GM12878 (cell line): ENCODE measurements at regions not wholly inside any gene's neighbourhood (a gene's known extent, or its start where the extent isn't known, plus 50 kb on each side); places are given as distances from the start of the nearest gene placed in this dataset.

Experiments
- ATAC-seq: fragments of 200-7000 bp; cut with Tn5 transposase; 3 replicates; pipeline ENCODE4 v1.9.1; 2020; ENCODE audit warnings: mild to moderate bottlenecking, moderate library complexity
- BruUV-seq: library from RNA; stranded (reverse); fragments of 400-500 nt; replicated peaks from 2 replicates; lab custom pipeline; 2021; lab: Mats Ljungman, UMichigan
- CTCF ChIA-PET: fragments of 300-600 bp; sonication (Branson Sonifier 250); formaldehyde crosslinking; extraction: SDS; loops from one replicate; lab custom pipeline; 2021; ENCODE audit warnings: inconsistent platforms; lab: Yijun Ruan, JAX
- POLR2A ChIA-PET: fragments of 350-600 bp; formaldehyde crosslinking; extraction: SDS; loops from one replicate; lab custom pipeline; 2021; ENCODE audit warnings: inconsistent platforms; lab: Charles Lee
- RAD21 ChIA-PET: fragments of 300-600 bp; sonication (Branson Sonifier 250); formaldehyde crosslinking; loops from one replicate; lab custom pipeline; 2023; ENCODE audit warnings: antibody characterized with exemption; ENCODE audit not compliant: unreplicated experiment; lab: Charles Lee
- SMC1A ChIA-PET: fragments of 300-600 bp; sonication (Branson Sonifier 250); formaldehyde crosslinking; loops from one replicate; lab custom pipeline; 2023; ENCODE audit not compliant: unreplicated experiment, uncharacterized antibody; lab: Charles Lee
- DNase-seq: peaks from one replicate; pipeline ENCODE4 v3.0.0-alpha.2; 2011; ENCODE audit warnings: low read depth, low spot score
- FAIRE-seq: peaks from 3 replicates; lab custom pipeline; 2011; peaks lifted over from hg19 to GRCh38; lab: Jason Lieb, UNC
- H2AFZ ChIP-seq: 2 replicates; pipeline ENCODE4 v1.6.0; 2011; ENCODE audit warnings: low read depth, low read length, control low read depth; ENCODE audit not compliant: control insufficient read depth
- H3K27ac ChIP-seq: 2 replicates; pipeline ENCODE4 v1.5.1; 2011; ENCODE audit warnings: control low read depth; ENCODE audit not compliant: control insufficient read depth, insufficient read depth
- H3K27me3 ChIP-seq, 2 experiments: replicated peaks in 1 of 2; 2 replicates each; pipeline versions ENCODE4 v1.6.0 to v1.6.1; 2011; ENCODE audit warnings: low read length in 1 of 2; ENCODE audit not compliant: control insufficient read depth in 2 of 2, insufficient read depth in 2 of 2
- H3K36me3 ChIP-seq, 2 experiments: 2 replicates each; pipeline ENCODE4 v1.5.1; 2011; ENCODE audit warnings: low read length in 1 of 2; ENCODE audit not compliant: control insufficient read depth in 2 of 2, insufficient read depth in 2 of 2
- H3K4me1 ChIP-seq: 2 replicates; pipeline ENCODE4 v1.6.1; 2011; ENCODE audit warnings: mild to moderate bottlenecking, low read length, moderate library complexity, mixed read lengths; ENCODE audit not compliant: control insufficient read depth, insufficient read depth
- H3K4me2 ChIP-seq: 2 replicates; pipeline ENCODE4 v1.6.0; 2011; ENCODE audit warnings: control low read depth; ENCODE audit not compliant: control insufficient read depth, insufficient read depth
- H3K4me3 ChIP-seq: fragments of 200-600 bp; sonication (generic); 2 replicates; pipeline ENCODE4 v1.5.1; 2016
- H3K79me2 ChIP-seq: 2 replicates; pipeline ENCODE4 v1.6.0; 2011; ENCODE audit warnings: low read length; ENCODE audit not compliant: control insufficient read depth, insufficient read depth
- H3K9ac ChIP-seq: 2 replicates; pipeline ENCODE4 v1.8.0; 2011; ENCODE audit warnings: low read length, control low read depth, mixed read lengths; ENCODE audit not compliant: control insufficient read depth, insufficient read depth
- H3K9me3 ChIP-seq: replicated peaks from 3 replicates; pipeline ENCODE4 v1.5.1; 2011; ENCODE audit warnings: mild to moderate bottlenecking, low read length; ENCODE audit not compliant: control insufficient read depth, insufficient read depth
- H4K20me1 ChIP-seq: 2 replicates; pipeline ENCODE4 v1.6.0; 2011; ENCODE audit not compliant: control insufficient read depth, insufficient read depth
- CBFB ChIP-seq: IDR thresholded peaks from 2 replicates; pipeline ENCODE4 v1.6.1; 2016; ENCODE audit warnings: antibody characterized with exemption, low read depth
- CBX3 ChIP-seq: fragments of 200-600 bp; sonication (generic); IDR thresholded peaks from 2 replicates; pipeline ENCODE4 v1.6.1; 2016; ENCODE audit warnings: low read depth, borderline replicate concordance
- EGR1 ChIP-seq, 2 experiments: IDR thresholded peaks; 1 replicate in 1 of 2; 2 replicates in 1 of 2; pipeline ENCODE4 v1.6.1; 2011 to 2012; ENCODE audit warnings: low read depth in 2 of 2, low read length in 2 of 2, borderline replicate concordance in 1 of 2, mild to moderate bottlenecking in 1 of 2, moderate library complexity in 1 of 2
- SMARCA5 ChIP-seq: fragments of 450-650 bp; IDR thresholded peaks from 2 replicates; pipeline ENCODE4 v1.6.1; 2017; ENCODE audit warnings: mild to moderate bottlenecking
- WGBS: methylation state at CpG from one replicate; pipeline ENCODE4 v1.1.6; 2016; ENCODE audit warnings: low lambda C conversion rate; ENCODE audit not compliant: insufficient replicate concordance, insufficient coverage; ENCODE audit errors: missing lambda C conversion rate; 5-methylcytosine and 5-hydroxymethylcytosine counted together
- in situ Hi-C: fragments of 300-500 bp; cut with MboI; formaldehyde crosslinking; loops from 9 replicates; pipeline ENCODE4 v1.14.3; 2018; ENCODE audit warnings: mixed read lengths
- intact Hi-C: fragments of 100-400 bp; cut with micrococcal nuclease; formaldehyde crosslinking; loops from one replicate; pipeline ENCODE4 v1.14.2; 2022; ENCODE audit not compliant: unreplicated experiment
- TF ChIP-seq, protein P1 (sequence below): IDR thresholded peaks from 2 replicates; pipeline ENCODE4 v1.6.1; 2012; ENCODE audit warnings: improper control_type of control experiment, low read depth, low read length; ENCODE audit not compliant: insufficient replicate concordance
- TF ChIP-seq, protein P2 (sequence below): IDR thresholded peaks from 2 replicates; pipeline ENCODE4 v1.6.1; 2012; ENCODE audit warnings: low read depth, low read length, improper control_type of control experiment
- TF ChIP-seq, protein P3 (sequence below): fragments of 450-650 bp; formaldehyde crosslinking; IDR thresholded peaks from 2 replicates; pipeline ENCODE4 v1.4.0; 2020; ENCODE audit warnings: mild to moderate bottlenecking, moderate library complexity
- TF ChIP-seq, protein P4 (sequence below): fragments of 450-650 bp; IDR thresholded peaks from 2 replicates; pipeline ENCODE4 v1.6.1; 2017; ENCODE audit warnings: low read depth, mild to moderate bottlenecking, moderate library complexity

DNA sequence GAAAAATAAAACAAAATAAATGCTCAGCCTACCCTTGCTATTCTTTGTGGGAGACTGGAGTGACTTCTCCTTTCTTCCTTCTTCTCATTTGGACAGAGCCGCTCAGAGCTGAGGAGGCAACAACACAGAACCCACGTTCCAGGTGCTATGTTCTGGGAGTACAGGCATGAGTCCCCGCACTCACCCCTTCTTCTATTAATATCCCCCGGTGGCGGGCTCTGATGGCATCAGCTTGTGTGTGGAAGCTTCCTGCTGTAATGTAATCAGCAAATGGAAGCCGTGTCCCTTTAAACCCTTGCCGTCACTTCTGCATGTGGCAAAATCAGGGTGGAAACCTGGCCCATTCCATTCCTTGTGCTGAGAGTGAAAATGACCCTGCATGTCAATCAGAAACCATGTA, 116.9 kb upstream of the ADARB2 start (continued):
- TF ChIP-seq CBX3 = no peak

DNA sequence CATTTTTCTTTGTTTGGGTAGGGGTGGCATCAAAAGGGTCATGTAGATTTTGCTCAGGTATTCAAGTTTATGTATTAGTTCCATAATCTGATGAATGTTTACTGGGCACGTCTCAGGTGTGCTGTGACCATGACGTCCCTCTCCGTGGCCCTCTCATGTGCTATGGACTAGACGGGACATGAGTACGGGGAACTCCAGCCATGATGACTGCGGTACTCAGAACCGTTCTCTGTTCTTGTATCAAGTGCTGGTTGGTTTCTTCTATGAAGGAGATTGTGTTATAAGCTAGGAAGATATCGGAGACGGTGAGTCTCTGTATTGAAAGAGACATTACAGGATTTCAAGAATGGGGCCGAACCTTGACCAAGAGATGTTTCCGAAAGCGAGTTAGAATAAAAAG, 116.5 kb upstream of the ADARB2 start:
- H2AFZ ChIP-seq = no peak overlapping the region
- in situ Hi-C loops = no loop called here
- FAIRE-seq = no peak
- H3K36me3 ChIP-seq = no peaks in the 10 kb centered on the region
- DNase-seq = no peak
- no peak overlapping the region for H3K4me2 ChIP-seq
- H3K9me3 ChIP-seq = no peaks in the 10 kb centered on the region
- H3K27ac ChIP-seq = no peak overlapping the region
- no peaks in the 10 kb centered on the region for H4K20me1 ChIP-seq
- no peak for ATAC-seq
- ChIA-PET SMC1A (no interaction called here), POLR2A (no interaction called here), RAD21 (no interaction called here), CTCF (no interaction called here)
- intact Hi-C loops = no loop called here
- H3K4me1 ChIP-seq = no peaks in the 10 kb centered on the region
- no peaks in the 10 kb centered on the region; a peak in 1 of 4 replicates for H3K27me3 ChIP-seq
- WGBS = 49% methylated on average over 12 of the region's 12 CpGs
- no peak overlapping the region for H3K9ac ChIP-seq
- no peaks in the 10 kb centered on the region for H3K79me2 ChIP-seq
- BruUV-seq = no TSS peak
- TF ChIP-seq SMARCA5 = no peak
- TF ChIP-seq EGR1 (IDR thresholded peaks at IDR 0.05; ENCODE audit: borderline replicate concordance in 1 of 2, low read depth in 2 of 2, low read length in 2 of 2) = no peak
- TF ChIP-seq, protein P1, sequence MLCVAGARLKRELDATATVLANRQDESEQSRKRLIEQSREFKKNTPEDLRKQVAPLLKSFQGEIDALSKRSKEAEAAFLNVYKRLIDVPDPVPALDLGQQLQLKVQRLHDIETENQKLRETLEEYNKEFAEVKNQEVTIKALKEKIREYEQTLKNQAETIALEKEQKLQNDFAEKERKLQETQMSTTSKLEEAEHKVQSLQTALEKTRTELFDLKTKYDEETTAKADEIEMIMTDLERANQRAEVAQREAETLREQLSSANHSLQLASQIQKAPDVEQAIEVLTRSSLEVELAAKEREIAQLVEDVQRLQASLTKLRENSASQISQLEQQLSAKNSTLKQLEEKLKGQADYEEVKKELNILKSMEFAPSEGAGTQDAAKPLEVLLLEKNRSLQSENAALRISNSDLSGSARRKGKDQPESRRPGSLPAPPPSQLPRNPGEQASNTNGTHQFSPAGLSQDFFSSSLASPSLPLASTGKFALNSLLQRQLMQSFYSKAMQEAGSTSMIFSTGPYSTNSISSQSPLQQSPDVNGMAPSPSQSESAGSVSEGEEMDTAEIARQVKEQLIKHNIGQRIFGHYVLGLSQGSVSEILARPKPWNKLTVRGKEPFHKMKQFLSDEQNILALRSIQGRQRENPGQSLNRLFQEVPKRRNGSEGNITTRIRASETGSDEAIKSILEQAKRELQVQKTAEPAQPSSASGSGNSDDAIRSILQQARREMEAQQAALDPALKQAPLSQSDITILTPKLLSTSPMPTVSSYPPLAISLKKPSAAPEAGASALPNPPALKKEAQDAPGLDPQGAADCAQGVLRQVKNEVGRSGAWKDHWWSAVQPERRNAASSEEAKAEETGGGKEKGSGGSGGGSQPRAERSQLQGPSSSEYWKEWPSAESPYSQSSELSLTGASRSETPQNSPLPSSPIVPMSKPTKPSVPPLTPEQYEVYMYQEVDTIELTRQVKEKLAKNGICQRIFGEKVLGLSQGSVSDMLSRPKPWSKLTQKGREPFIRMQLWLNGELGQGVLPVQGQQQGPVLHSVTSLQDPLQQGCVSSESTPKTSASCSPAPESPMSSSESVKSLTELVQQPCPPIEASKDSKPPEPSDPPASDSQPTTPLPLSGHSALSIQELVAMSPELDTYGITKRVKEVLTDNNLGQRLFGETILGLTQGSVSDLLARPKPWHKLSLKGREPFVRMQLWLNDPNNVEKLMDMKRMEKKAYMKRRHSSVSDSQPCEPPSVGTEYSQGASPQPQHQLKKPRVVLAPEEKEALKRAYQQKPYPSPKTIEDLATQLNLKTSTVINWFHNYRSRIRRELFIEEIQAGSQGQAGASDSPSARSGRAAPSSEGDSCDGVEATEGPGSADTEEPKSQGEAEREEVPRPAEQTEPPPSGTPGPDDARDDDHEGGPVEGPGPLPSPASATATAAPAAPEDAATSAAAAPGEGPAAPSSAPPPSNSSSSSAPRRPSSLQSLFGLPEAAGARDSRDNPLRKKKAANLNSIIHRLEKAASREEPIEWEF = no peak
- TF ChIP-seq CBFB = no peak
- TF ChIP-seq, protein P2, sequence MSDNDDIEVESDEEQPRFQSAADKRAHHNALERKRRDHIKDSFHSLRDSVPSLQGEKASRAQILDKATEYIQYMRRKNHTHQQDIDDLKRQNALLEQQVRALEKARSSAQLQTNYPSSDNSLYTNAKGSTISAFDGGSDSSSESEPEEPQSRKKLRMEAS = no peak
- TF ChIP-seq, protein P3, sequence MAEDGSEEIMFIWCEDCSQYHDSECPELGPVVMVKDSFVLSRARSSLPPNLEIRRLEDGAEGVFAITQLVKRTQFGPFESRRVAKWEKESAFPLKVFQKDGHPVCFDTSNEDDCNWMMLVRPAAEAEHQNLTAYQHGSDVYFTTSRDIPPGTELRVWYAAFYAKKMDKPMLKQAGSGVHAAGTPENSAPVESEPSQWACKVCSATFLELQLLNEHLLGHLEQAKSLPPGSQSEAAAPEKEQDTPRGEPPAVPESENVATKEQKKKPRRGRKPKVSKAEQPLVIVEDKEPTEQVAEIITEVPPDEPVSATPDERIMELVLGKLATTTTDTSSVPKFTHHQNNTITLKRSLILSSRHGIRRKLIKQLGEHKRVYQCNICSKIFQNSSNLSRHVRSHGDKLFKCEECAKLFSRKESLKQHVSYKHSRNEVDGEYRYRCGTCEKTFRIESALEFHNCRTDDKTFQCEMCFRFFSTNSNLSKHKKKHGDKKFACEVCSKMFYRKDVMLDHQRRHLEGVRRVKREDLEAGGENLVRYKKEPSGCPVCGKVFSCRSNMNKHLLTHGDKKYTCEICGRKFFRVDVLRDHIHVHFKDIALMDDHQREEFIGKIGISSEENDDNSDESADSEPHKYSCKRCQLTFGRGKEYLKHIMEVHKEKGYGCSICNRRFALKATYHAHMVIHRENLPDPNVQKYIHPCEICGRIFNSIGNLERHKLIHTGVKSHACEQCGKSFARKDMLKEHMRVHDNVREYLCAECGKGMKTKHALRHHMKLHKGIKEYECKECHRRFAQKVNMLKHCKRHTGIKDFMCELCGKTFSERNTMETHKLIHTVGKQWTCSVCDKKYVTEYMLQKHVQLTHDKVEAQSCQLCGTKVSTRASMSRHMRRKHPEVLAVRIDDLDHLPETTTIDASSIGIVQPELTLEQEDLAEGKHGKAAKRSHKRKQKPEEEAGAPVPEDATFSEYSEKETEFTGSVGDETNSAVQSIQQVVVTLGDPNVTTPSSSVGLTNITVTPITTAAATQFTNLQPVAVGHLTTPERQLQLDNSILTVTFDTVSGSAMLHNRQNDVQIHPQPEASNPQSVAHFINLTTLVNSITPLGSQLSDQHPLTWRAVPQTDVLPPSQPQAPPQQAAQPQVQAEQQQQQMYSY = no peak
- TF ChIP-seq, protein P4, sequence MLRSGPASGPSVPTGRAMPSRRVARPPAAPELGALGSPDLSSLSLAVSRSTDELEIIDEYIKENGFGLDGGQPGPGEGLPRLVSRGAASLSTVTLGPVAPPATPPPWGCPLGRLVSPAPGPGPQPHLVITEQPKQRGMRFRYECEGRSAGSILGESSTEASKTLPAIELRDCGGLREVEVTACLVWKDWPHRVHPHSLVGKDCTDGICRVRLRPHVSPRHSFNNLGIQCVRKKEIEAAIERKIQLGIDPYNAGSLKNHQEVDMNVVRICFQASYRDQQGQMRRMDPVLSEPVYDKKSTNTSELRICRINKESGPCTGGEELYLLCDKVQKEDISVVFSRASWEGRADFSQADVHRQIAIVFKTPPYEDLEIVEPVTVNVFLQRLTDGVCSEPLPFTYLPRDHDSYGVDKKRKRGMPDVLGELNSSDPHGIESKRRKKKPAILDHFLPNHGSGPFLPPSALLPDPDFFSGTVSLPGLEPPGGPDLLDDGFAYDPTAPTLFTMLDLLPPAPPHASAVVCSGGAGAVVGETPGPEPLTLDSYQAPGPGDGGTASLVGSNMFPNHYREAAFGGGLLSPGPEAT = no peak
- H3K4me3 ChIP-seq = no peak overlapping the region
